Peyer's patch (tissue), 4 donors: ENCODE measurements at regions not wholly inside any gene's neighbourhood (a gene's known extent, or its start where the extent isn't known, plus 50 kb on each side); places are given as distances from the start of the nearest gene placed in this dataset.
"Not testable (repeated sequence)": the region's sequence is repeated elsewhere in the genome, so short reads cannot be mapped to it uniquely, and the experiment has no call there.

ENCODE experiments used
- CTCF ChIP-seq, 6 experiments: fragments of 450-650 bp in 4 of 6; fragments of 200-600 bp in 2 of 6; sonication (generic) in 1 of 6; IDR thresholded peaks; one replicate each; pipeline ENCODE4 v1.5.1; 2017 to 2019; ENCODE audit warnings: antibody characterized with exemption in 6 of 6, mild to moderate bottlenecking in 3 of 6, moderate library complexity in 1 of 6
- POLR2A ChIP-seq, 2 donors: fragments of 450-650 bp; IDR thresholded peaks; one replicate each; pipeline ENCODE4 v1.5.1; 2017; ENCODE audit warnings: antibody characterized with exemption in 2 of 2, mild to moderate bottlenecking in 2 of 2, moderate library complexity in 2 of 2

GRCh38 chr1:244334842-244335241 lies 116.9 kb downstream of the ADSS2 start:
- TF ChIP-seq CTCF, POLR2A (IDR thresholded peaks at IDR 0.05): not testable (repeated sequence)
